Small intestine (tissue), 7 donors: ENCODE measurements at regions not wholly inside any gene's neighbourhood (a gene's known extent, or its start where the extent isn't known, plus 50 kb on each side); places are given as distances from the start of the nearest gene placed in this dataset.
"Not testable (repeated sequence)": the region's sequence is repeated elsewhere in the genome, so short reads cannot be mapped to it uniquely, and the experiment has no call there.

Source experiments
- DNase-seq, 2 donors: peaks; one replicate each; pipeline versions ENCODE4 v3.0.0 to v3.0.0-alpha.2; 2013
- FAIRE-seq: peaks from 2 replicates; lab custom pipeline; 2012; peaks lifted over from hg19 to GRCh38; lab: Jason Lieb, UNC
- H3K27ac ChIP-seq, 3 donors: one replicate each; pipeline ENCODE4 v1.5.1; 2013; ENCODE audit warnings: low read length in 2 of 3, mild to moderate bottlenecking in 2 of 3, control low read depth in 1 of 3, inconsistent platforms in 1 of 3, low read depth in 1 of 3, moderate library complexity in 1 of 3
- H3K27me3 ChIP-seq, 3 donors: one replicate each; pipeline ENCODE4 v1.6.1; 2013; ENCODE audit warnings: low read length in 3 of 3, inconsistent platforms in 1 of 3; ENCODE audit not compliant: control insufficient read depth in 3 of 3, insufficient read depth in 3 of 3
- H3K36me3 ChIP-seq, 3 donors: one replicate each; pipeline ENCODE4 v1.6.1; 2013; ENCODE audit warnings: low read length in 3 of 3, inconsistent platforms in 1 of 3, low read depth in 1 of 3, mild to moderate bottlenecking in 1 of 3, moderate library complexity in 1 of 3; ENCODE audit not compliant: control insufficient read depth in 3 of 3, insufficient read depth in 2 of 3
- H3K4me1 ChIP-seq, 3 donors: one replicate each; pipeline ENCODE4 v1.6.1; 2013; ENCODE audit warnings: low read length in 2 of 3, inconsistent platforms in 1 of 3, low read depth in 1 of 3, mild to moderate bottlenecking in 1 of 3, moderate library complexity in 1 of 3; ENCODE audit not compliant: control insufficient read depth in 3 of 3, insufficient read depth in 2 of 3
- H3K4me3 ChIP-seq, 3 donors: one replicate each; pipeline ENCODE4 v1.5.1; 2013; ENCODE audit warnings: low read length in 3 of 3, control low read depth in 1 of 3, inconsistent platforms in 1 of 3, low read depth in 1 of 3, mild to moderate bottlenecking in 1 of 3, moderate library complexity in 1 of 3
- H3K9me3 ChIP-seq, 2 donors: one replicate each; pipeline ENCODE4 v1.6.1; 2013; ENCODE audit warnings: low read depth in 1 of 2, low read length in 1 of 2; ENCODE audit not compliant: control insufficient read depth in 2 of 2, insufficient read depth in 1 of 2
- WGBS, 3 donors: extraction: QIAGEN DNeasy Blood & Tissue Kit; methylation state at CpG; one replicate each; pipeline ENCODE4 v1.1.7; 2013; 5-methylcytosine and 5-hydroxymethylcytosine counted together
- donor health status: healthy with polysubstance abuse.
- donor health status: control.
- donor health status: control.
- donor health status: Bipolar disorder and iron deficiency.
- donor health status: healthy.

DNA sequence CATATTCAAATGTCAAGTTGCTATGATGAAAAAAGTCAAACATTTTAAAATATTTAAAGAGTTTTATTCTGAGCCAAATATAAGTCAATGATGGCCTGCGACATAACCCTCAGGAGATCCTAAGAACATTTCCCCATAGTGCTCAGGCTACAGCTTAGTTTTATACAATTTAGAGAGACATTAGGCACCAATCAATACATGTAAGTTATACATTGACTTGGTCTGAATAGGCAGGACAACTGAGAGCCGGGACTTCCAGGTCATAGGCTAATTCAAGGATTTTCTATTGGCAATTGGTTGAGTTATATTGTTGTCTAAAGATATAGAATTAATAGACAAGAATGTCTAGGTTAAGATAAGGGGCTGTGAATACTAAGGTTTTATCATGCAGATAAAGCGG is 64.5 kb downstream of the UGT2B28 start:
- peak; percentile 97 for FAIRE-seq
- peak overlapping the region in 1 of 3 donors; percentile 6 for H3K27ac ChIP-seq
- peak in 1 of 2 donors; percentile 60 for DNase-seq
- 7 to 61% (median 41%) methylated on average over 1 to 3 of the region's 3 CpGs for WGBS, 3 donors
- H3K27me3 ChIP-seq, H3K9me3 ChIP-seq, H3K4me3 ChIP-seq, H3K36me3 ChIP-seq, H3K4me1 ChIP-seq: not testable (repeated sequence)

DNA sequence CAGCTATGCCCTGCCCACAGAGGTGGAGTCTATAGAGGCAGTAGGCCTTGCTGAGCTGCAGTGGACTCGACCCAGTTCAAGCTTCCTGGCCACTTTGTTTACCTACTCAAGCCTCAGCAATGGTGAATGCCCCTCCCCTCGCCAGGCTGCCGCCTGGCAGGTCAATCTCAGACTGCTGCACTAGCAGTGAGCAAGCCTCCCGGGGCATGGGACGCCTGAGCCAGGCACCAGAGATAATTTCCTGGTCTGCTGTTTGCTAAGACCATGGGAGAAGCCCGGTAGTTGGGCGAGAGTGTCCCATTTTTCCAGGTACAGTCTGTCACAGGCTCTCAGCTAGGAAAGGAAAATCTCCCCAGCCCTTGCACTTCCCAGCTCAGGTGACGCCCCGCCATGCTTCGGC is 68.5 kb downstream of the UGT2B28 start:
- not testable (repeated sequence) for H3K4me1 ChIP-seq, H3K9me3 ChIP-seq, H3K27ac ChIP-seq, H3K36me3 ChIP-seq, FAIRE-seq, H3K4me3 ChIP-seq, H3K27me3 ChIP-seq, DNase-seq
- 72 to 81% (median 81%) methylated on average over 10 of the region's 10 CpGs for WGBS, 3 donors

DNA sequence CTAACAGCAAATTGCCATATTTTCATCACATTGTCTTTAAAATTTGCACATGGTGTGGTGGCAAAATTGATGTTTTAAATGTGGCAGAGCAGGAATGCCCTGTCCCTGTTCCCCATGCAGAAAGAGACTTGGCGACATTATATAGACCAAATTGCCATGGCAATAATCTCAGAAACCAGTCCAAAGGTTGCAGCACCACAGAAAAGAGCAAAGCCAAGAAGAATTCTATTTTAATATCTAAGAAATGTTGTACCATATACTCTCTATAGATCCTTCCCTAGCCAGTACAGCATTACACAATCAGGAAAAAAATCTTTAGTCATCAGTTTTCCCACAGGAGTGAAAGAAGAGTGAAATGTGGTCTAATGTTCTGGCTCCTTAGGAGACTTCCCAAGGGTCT is 80.0 kb downstream of the UGT2B28 start:
- 15 to 50% (median 38%) methylated on average over 1 of the region's 1 CpG for WGBS, 3 donors
- Histone ChIP-seq H3K36me3 (no peaks in the 10 kb centered on the region), H3K4me3 (peak overlapping the region in 1 of 3 donors; percentile 13), H3K9me3 (no peaks in the 10 kb centered on the region), H3K27ac (peak overlapping the region in 1 of 3 donors; percentile 69), H3K27me3 (no peaks in the 10 kb centered on the region), H3K4me1 (peaks cover 0 to 2% (median 0%) of the 10 kb centered on the region in 3 donors)
- no peak for FAIRE-seq
- peak; percentile 69 to 84 for DNase-seq

DNA sequence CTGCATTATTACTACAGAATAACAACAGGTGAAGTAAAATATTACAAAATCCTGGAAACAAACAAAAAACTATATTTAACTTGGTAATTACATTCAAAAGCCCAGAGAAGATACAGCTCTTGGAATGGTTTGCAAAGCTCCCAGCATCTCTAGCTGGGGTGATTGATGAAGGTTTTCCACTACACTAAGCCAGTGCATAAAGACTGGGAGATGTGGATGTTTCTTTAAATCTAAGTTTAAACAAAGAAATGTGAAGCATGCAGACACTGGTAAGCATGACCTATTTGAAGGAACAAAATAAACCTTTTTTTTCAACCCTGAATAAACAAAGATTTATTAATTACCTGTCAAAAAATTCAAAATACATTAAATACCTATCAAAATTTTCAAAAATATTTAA is 80.5 kb downstream of the UGT2B28 start:
- H3K36me3 ChIP-seq, H3K9me3 ChIP-seq, H3K4me1 ChIP-seq, FAIRE-seq, DNase-seq, H3K27me3 ChIP-seq: not testable (repeated sequence)
- Histone ChIP-seq H3K27ac (peak overlapping the region in 1 of 3 donors; percentile 69), H3K4me3 (peak overlapping the region in 1 of 3 donors; percentile 13)

DNA sequence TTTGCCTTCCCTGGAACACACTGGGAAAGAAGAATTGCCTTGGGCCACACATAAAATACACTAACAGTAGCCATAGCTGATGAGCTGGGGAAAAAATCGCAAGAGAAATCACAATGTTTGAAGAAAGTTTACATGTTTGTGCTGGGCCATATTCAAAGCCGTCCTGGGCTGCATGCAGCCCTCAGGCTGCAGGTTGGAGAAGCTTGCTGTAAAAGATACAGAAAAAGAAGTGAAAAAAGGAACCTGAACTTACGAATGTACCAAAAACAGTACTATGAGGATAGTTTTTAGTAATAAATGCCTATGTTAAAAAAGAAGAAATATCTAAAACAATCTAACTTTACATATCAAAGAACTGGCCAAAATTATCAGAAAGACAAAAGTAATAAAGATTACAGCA is 82.1 kb downstream of the UGT2B28 start:
- no peak for FAIRE-seq
- Histone ChIP-seq H3K27ac (no peak overlapping the region), H3K4me3 (no peak overlapping the region), H3K4me1 (peaks cover 0 to 2% (median 0%) of the 10 kb centered on the region in 3 donors), H3K9me3 (no peaks in the 10 kb centered on the region), H3K27me3 (no peaks in the 10 kb centered on the region), H3K36me3 (no peaks in the 10 kb centered on the region)
- 72 to 95% (median 89%) methylated on average over 3 of the region's 3 CpGs for WGBS, 3 donors
- DNase-seq, result no peak

DNA sequence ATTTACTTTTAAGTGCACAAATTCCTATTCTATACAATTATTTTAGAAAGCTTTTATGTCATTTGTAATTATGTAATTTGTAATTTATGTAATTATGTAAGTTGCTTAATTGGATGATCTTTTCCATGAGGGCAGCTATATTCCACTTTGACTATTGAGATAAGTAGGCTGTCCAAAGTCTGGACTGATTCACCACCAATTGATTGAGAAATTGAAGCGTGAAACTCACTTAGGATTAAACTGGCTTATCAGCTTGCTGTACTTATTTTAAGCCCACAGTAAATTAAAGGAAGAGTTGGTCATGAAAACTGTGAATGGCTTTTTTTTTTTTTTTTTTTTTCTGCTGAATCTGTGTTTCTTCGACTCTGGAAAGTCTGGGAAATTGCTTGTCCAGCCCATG is 87.4 kb downstream of the UGT2B28 start:
- 41 to 70% (median 45%) methylated on average over 1 to 2 of the region's 2 CpGs for WGBS, 3 donors

DNA sequence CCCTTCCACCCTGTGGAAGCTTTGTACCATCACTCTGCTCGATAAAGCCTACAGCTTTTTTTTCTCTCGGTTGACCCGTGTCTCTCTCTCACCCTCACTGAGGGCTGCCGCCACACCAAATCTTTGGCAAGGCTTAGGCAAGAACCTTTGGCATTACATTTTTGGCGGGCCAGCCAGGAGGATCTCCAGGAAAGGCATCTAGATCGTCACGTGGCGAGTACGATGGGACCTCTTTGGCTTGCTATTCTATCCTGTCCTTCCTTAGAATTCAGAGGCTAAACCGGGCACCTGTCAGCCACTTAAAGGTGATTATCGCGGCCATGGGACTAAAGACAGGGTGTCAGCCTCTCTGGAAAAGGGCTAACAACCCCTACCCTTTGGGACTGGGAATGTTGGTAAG is 96.2 kb downstream of the UGT2B28 start:
- 90 to 94% (median 91%) methylated on average over 12 of the region's 12 CpGs for WGBS, 3 donors
- H3K36me3 ChIP-seq, result no peaks in the 10 kb centered on the region
- no peak for FAIRE-seq
- no peaks in the 10 kb centered on the region for H3K27me3 ChIP-seq
- no peak overlapping the region for H3K4me3 ChIP-seq
- no peak for DNase-seq
- no peak overlapping the region for H3K27ac ChIP-seq
- no peaks in the 10 kb centered on the region for H3K9me3 ChIP-seq
- H3K4me1 ChIP-seq, result no peaks in the 10 kb centered on the region

More for the DNA sequence above, 87.4 kb downstream of the UGT2B28 start:
- not testable (repeated sequence) for H3K27ac ChIP-seq, H3K27me3 ChIP-seq, H3K4me1 ChIP-seq, H3K36me3 ChIP-seq, FAIRE-seq, H3K9me3 ChIP-seq, H3K4me3 ChIP-seq
- peak; percentile 31 to 79 for DNase-seq

DNA sequence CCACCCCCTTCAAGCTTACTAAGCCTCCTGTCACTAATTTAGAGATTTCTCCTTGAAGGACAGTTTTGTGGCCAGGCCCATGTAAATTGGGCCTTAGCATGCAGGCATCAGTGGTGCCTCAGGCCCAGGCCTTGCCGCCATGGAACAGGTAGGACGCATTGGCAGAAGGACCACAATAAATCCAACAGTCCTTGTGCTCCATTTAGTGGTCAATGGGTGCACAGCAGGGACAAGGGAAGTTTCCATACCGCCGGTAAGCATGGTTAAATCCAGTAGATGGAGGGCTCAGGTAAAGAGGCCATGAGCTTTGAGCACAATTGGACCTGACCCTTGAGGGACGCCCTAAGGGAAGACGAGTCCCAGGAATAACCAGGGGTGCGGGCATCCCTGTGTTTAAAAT is 97.3 kb downstream of the UGT2B28 start:
- Histone ChIP-seq H3K4me1 (no peaks in the 10 kb centered on the region), H3K36me3 (no peaks in the 10 kb centered on the region), H3K4me3 (no peak overlapping the region), H3K27me3 (no peaks in the 10 kb centered on the region), H3K27ac (no peak overlapping the region), H3K9me3 (no peaks in the 10 kb centered on the region)
- FAIRE-seq (no peak), DNase-seq (no peak)
- 85 to 92% (median 91%) methylated on average over 7 of the region's 7 CpGs for WGBS, 3 donors

DNA sequence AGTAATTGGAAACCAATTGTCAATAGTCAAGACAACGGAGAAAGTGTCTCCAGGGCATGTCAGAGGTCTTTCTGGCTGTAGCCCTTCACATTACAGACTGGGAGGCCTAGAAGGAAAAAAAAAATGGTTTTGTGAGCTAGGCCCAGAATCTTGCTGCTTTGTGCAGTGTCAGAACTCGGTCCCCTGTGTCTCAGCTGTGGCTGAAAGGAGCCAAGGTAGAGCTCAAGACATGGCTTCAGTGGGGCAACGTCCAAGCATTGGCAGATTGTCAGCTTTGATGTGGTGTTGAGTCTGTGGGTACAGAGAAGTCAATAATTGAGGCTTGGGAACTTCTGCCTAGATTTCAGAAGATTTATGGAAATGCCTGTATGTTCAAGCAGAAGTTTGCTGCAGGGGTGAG is 103.0 kb downstream of the UGT2B28 start:
- Histone ChIP-seq H3K27me3 (no peaks in the 10 kb centered on the region), H3K36me3 (no peaks in the 10 kb centered on the region), H3K9me3 (peaks cover 0 to 3% of the 10 kb centered on the region in 2 donors), H3K4me1 (no peaks in the 10 kb centered on the region), H3K27ac (no peak overlapping the region), H3K4me3 (no peak overlapping the region)
- WGBS, 3 donors, result 31 to 56% (median 52%) methylated on average over 3 of the region's 3 CpGs
- FAIRE-seq (no peak), DNase-seq (no peak)
